GM19035 (cell line): ENCODE measurements at regions not wholly inside any gene's neighbourhood (a gene's known extent, or its start where the extent isn't known, plus 50 kb on each side); places are given as distances from the start of the nearest gene placed in this dataset.

Source experiments
- ATAC-seq: cut with Tn5 transposase; IDR thresholded peaks from one replicate; pipeline ENCODE4 v1.9.1; 2021; ENCODE audit not compliant: unreplicated experiment

DNA sequence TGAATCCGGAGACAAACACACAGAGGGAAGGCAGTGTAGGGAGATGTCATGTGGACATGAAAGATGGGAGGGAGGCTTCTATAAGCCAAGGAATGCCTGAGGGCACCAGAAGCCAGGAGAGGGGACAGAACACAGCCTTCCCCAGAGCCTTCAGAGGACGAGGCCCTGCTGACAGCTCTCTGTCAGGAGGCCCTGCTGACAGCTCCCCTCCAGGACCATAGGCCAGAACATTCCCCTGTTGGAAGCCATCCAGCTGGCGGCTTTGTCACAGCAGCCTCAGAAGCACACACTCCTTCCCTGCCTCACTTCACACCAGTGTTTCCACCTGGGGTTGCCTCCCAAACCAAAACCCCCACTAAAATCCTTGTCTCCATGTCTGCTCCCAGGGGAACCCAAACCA lies 171.3 kb upstream of the ID2 start:
- no peak for ATAC-seq

DNA sequence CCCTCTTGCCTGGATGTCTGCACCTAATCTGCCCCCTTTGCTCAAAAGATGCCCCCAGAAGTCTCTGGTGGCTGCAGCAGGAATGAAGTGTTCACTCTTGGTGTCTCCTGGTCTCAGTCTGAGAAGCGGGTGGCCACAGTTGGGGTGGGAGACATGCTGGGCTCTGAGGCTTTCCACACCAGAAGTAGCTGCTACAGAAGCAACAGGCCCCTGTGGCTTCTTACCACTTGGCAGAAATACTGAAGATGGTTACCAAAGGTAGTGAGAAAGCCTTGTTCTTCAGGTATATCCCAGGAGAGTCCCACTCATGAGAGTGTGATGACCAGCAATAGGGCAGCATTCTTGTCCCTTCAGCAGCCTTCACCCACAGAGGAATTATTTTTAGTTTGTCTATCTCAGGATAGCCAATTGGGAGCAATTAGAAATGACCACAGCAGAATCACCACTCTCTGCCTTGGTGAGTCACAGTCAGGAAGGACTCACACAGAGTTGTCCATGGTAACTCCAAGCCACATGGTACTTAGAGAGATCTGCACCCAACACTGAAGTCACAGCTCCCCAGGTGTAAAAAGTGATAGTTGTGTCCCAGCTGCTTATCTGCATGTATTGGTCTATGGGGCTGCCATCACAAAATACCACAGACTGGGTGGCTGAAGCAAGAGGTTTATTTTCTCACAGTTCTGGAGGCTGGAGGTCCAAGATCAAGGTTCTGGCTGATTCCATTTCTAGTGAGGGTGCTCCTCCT lies 169.8 kb upstream of the ID2 start:
- no peak for ATAC-seq

DNA sequence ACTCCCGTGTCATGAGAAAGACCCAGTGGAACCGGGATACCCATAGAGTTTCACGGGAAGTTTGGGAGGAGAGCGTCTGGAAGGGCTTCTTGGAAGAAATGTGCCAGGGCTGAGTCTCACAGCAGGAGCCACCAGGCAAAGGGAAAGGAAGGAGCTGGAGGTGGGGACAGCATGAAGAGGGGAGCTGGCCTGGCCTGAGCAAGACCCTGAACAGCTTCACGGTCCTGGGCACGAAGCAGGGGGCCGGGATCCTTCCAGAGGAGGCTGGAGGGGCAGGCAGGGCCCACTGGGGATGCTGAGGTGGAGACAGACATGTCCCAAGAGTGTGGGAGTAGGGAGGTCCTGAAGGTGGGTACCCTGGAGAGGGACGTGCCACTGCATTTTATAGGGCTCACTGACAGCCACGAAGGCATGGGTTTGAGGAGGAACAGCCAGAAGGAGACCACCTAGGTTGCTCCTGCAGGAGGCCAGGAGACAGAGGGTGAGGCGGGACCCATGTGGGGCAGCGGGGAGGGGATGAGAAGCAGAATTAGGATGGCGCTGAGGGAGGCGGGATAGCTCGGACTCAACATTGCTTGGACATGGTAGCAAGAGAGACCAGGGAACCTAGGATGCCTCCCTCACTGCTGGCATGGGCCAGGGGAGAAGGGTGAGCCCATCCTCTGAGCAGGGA lies 168.1 kb upstream of the ID2 start:
- no peak for ATAC-seq

DNA sequence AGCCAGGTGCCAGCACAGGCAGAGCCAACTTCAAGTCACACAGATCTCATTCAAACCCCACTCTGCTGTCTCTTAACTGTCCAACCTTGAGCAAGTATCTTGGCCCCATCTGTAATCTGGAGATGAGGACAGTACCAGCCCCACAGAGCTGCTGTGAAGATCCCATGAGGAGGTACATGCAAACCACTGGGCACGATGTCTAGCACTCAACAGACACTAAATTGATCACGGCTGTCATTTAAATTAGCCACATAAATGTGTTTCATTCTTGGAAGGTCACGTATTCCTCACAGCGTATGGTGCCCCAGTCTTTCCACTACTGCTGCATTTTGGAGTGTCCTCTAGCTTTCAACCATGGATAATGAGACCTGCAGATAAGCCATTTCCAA lies 167.6 kb upstream of the ID2 start:
- no peak for ATAC-seq

DNA sequence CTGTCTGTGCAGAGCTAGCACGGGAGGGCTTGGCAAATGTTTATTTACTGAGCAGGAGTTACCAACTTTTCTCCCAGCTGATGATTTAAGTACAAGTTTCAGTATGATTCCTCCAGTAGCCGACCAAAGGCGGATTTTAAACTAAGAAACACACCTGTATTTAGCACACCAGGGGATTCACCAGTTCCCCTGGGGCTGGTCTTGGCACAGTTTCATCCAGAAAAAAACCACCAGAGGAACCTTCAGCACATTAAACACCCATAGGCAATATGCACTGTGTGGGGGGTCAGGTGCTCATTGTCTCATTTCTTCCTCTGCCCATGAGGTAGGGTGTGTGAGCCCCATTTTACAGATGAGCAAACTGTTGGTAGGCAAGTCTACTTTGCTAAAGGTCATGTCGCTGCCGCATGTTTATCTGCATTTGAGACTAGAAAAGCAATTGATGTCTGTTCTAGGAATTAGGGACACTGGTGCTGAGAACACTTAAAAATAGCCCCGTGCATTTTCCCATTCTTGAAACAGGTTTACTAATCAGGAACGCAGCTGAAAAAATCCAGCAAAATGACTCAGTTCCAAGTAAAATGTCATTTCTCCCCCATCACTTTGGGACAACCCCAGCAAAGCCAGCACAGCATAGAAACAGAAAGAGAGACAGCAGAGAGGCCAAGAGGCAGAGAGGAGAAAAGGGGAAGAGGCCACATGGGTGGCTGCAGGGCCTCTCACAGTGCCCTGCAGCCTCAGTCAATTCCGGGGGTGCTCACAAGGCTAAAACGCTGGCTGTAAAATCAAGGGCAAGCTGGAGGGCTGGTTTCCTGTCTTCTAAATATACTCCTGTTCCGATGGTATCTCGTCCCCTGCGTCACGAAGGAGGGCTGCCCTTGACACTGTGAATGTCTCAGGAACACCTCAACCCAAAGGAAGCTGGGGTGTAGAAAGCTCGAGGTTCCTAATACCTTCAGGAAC lies 166.8 kb upstream of the ID2 start:
- ATAC-seq: peak; percentile 71

DNA sequence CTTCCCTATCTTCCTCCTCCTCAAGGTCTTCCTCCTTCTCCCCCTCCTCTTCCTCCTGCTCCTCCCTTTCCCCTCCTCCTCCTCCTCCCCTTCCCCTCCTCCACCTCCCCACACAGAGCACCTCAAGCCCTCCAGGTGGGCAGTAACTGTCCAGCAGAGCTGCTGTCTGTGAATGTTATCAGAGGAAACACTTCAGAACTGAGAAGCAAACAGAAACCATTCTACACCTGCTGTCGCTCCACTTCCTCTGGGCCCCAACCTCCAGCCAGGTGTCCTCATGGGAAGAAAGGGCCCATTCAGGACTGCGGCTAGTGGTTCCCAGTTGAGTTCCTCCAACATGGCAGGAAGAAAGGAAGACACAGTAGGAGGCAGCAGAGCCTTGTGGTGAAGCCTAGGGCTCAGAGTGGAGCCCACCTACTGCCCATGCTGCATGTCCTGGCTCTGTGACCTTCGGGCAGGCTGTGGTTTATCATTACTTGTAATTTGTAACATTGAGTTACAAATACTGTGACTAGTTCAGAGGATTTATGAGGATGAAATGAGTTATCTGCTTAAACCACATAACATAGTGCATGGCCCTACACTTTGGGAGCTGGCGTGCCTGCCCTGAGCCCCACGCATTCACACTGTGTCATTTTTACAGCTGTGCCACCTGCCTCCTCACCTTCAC lies 165.9 kb upstream of the ID2 start:
- ATAC-seq: peak; percentile 37

DNA sequence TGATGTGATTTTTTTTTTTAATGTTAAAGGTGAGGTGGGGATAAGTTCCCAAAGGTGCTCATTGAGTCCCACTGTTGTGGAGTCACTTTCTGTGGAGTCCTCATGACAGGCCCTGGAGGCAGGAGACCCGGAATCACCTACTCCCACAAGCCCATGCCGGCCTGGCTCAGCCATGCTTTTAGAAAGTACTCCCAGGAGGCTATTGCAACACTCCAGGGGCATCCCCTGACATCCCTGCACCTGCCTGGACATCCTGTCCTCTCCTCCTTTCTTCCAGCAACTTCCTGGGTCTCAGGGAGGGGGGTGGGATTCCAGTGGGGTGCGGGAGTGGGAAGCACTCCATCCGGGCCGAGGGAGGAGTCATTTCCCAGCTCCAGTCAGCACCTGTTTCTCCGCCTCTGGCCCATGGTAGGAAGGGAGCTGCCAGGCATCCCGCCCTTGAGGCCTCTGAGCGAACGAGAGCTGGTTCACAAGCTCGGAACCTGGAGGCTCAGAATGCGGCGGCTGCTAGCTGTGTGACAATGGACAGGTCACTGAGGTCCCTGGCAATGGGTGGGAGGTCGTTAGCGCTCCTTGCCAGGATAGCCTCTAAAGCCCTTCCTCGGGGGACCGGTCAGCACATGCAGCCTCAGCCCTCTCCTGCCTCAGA lies 163.9 kb upstream of the ID2 start:
- ATAC-seq: no peak

DNA sequence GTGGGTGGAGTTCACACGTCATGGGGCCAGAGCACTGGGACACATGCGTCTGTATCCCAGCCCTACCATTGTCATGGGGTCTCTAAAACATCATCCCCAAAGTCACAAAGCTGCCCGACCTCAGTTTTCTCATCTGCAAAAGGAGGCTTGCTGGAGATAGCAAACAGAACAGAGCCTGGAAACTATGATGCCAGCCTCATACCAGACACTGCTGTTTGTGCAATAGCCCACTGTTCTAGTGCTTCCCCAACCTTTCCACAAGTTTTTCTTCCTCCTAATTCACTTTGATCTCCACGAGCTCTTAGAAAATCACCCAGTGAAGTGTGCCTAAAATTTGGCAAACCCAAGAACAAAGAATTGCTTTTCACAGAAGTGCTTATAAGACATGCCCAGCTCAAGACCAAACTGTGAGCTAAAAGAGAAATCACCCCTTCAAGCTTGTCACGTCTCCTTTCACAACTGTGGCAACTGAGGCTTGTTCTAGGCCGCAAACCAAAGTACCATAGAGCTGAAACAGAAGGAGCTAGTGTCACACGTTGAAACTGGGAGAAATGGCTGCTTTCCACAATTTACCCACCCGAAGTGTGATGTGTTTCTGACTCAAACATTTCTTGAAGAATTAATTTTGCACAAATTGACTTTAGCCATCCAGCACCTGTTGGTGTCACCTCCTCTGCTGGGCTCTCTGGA lies 162.7 kb upstream of the ID2 start:
- no peak for ATAC-seq

DNA sequence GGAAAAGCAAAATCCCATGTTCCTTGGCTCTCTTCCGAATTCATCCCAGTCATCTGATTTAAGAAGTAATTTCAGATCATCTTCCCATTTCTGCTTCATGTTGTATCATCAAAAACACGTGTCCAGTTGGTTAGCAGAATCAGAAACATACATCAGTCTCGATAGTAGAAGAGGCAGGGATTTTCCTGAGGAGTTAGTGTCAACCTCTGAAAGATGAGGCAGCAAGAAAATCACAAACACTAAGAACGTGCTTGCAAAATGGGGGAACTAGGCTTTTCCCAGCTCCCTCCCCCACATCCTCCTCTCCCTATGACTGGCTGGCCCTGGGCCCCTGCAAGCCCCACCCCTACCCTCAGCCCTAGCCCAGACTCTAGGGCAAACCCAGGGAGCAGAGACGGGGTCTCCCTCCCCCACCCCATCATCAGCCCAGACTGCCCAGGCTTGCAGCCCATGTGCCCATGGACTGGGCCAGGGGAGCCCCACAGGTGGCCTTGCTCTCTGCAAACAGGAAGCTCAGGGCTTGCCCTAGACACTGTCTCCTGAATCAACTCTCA lies 161.0 kb upstream of the ID2 start:
- ATAC-seq: no peak

DNA sequence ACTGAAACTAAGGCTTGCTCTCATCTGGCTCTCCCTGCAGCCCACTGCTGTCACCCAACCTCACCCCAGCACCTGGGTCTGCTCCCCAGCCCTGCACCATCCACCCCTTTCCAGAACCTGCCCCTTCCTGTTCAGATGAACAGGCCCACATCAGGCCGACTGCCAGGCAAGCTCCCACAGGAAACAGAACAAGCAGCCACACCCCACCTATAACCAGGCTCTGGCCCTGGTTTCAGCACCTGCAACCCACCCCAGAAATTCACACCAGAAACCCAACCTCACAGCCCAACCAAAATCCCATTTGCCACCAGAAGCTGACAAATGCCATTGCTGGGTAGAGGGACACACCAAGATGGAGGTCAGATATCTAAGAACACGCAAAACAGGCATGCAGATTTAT lies 159.2 kb upstream of the ID2 start:
- no peak for ATAC-seq

DNA sequence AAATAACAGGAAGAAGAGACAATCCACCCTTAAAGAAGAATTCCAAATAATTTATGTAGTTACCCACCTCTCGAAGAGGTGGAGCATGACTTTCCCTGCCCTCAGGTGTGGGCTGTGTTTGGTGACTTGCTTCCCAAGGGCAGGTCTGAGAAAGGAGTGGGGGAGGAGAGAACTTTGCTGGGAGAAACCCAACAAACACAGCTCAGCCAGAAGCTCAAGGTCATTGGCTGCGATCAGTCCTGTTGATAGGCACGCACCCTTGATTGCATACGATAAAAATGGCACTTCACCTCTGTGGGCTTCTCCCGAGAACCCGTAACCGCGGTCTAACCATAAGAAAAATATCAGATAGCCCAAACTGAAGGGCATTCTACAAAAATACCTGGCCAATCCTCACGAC lies 157.5 kb upstream of the ID2 start:
- ATAC-seq: no peak

DNA sequence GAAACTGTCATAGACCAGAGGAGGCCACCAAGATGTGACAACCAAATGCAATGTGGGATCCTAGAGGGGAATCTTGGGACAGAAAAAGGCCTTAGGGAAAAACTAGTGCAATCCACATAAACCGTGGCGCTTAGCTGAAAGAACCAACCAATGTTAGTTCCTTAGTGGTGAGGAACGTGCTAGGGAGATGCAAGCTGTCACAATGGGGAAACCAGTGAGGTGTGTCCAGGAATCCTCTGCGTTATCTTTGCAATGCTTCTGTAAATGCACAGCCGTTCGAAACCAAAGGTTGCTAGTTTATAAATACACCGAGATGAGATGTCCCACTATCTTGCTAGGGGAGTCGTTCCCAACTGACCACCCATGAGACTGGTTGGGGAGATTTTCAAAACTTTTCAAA lies 157.0 kb upstream of the ID2 start:
- ATAC-seq: no peak

DNA sequence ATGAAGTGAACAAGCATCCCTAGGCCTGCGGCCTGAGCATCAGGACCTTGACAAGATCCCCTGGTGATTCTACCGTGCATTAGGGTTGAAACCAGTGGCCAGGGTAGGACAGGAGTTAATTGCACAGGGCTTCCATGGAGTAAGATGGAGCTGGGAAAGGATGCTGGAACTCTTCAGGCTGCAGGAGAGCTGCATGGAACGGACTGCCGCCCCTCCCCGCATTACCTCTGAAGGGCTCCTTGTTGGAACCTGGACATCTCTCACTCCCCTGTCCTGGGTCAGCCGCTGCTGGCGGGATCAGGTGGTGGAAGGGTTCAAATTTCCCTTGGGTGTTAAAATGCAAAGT lies 156.6 kb upstream of the ID2 start:
- no peak for ATAC-seq

DNA sequence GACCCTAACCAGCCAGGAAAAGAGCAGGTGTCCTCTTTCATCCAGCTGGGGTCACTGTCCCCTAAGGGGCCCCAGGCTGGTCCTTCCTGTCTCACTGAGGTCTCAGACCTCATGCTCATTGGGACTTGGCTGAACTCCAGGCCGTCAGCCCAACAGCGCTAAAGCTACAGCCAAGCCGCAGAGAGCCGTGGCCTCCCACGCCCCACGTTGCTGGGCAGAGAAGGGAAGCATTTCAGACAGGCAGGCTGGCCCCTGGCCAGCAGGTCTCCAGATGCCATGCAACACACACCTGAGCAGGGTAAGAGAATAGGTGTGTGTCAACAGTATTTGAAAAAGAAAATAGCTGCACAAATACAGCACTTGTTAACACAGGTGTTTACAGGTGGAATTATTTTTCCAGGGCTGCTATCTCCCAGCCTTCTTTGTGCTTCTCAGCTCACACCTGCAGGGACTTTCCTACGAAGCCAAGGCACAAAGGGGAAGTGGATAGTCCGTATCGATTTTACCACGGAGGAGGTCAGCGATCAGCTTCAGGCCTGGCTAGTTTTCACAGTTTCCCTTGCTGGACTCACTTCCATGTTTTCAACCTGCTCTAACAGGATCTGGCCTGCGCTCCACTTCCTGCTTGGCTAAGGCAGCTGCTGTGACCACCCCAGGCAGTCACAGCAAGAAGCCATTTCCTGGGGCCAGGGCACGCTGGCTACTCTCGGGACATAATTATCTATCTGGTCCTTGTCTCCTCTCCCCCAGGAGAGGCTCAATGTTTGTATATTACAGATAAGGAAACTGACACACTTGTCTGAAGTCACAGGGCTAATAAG lies 156.1 kb upstream of the ID2 start:
- peak; percentile 70 for ATAC-seq

DNA sequence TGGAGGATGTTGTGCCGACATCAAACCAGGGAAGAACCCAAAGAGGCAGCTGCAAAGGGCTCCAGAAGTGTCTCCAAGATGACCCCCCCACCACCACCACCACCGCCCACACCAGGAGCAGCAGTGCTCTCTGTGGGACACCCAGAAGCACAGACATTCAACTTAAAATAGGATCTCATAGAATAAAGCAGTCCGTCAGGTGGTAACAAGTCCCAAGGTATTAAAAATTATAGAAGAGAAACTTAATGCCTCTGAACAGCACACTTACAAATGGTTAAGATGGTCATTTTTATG lies 155.5 kb upstream of the ID2 start:
- ATAC-seq: no peak

DNA sequence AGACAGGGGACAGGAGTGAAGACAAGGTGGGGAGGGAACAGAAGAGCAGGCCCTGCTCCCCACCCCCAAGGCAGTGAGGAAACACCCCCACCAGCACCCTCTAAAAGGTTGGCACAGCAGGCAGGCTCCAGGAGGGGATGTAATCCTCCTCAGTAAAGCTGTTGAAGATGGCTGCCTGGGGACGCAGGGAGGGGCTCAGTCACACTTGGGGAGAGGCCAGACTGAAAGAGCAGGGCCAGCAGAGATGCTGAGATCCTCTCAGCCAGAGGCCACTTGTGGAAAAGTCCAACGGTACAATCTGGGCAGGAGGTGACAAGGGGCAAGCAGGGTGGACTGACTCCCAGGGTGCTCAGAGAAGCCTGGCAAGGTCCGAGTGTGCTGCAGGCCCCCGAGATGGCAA lies 154.8 kb upstream of the ID2 start:
- no peak for ATAC-seq

DNA sequence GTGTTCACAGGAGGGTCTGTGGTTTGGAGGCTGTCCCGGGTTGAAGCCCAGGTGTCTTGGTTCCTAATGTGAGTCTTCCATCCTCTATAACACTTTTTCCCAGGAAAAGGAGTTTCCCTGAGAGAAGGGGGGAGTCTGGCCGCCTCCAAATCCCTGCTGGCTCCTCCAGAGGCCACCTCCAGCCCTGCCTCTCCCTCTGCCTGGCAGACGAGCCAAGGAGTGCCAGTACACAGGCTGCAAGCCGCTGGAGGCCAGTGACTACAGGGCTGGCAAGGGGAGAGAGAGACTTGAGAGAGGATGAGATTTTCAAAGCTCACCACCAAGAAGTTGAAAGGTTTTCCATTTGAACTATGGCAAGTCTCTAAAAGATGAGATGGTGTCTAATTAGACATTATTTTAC lies 154.2 kb upstream of the ID2 start:
- no peak for ATAC-seq

DNA sequence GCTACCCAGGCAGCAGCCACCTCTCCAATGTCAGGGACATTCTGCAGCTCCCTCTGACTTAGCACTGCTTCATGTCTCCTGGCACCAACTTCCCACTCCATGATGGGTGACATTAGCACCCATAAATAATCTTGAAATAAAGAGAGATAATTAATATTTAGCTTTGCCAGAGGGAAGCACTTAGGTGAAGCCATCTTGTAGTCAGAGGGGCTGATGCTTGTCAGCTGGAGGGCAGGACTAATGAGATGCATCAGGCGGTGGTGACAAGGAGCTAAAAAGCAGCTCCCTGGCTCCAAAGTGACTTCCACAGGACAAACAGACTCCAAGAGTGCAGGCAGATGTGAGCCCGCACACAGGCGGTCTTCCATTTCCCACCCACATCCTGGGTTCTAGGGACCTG lies 153.0 kb upstream of the ID2 start:
- ATAC-seq: no peak

DNA sequence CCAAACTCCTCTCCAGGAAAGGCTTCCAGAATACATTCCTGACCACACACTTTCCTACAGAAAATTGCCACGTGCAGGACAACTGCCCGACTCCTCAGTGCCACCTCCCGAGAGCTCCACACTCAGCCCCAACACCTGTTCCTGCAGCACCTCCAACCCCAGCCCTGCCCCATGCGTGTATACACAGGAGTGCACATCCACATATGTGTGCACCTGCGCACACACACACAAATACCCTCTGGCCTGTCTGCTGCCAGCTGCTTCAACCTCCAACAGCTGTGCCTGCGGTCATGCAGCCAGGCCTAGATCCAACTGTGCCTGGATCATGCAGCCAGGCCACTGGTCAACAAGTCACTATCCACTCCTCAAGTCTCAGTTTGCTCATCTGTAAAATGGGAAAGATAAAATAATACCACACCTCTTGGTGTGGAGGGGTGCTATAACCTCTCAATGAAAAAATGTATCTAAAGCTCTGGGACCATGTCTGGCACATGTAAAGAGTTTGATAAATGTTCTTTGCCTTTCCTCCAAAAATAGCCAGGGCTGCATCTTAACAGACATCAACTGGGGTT lies 152.1 kb upstream of the ID2 start:
- ATAC-seq: no peak
